CD4-positive, CD25-positive, alpha-beta regulatory T cell (primary cell): ENCODE measurements at regions not wholly inside any gene's neighbourhood (a gene's known extent, or its start where the extent isn't known, plus 50 kb on each side); places are given as distances from the start of the nearest gene placed in this dataset.

Experiments used
- ATAC-seq, 2 donors: fragments of 150-1000 bp; cut with Tn5 transposase; one replicate each; pipeline ENCODE4 v1.10.0; 2021; ENCODE audit warnings: low read depth in 2 of 2, moderate number of reproducible peaks in 2 of 2, moderate library complexity in 1 of 2
- DNase-seq, 3 donors: peaks; one replicate each; pipeline versions ENCODE4 v3.0.0 to v3.0.0-alpha.2; 2012 to 2022; ENCODE audit warnings: mixed read lengths in 1 of 3
- H3K27ac ChIP-seq: one replicate; pipeline ENCODE4 v1.7.0; 2013; ENCODE audit warnings: mild to moderate bottlenecking, low read length; ENCODE audit not compliant: insufficient read depth, poor library complexity, severe bottlenecking
- H3K27me3 ChIP-seq: one replicate; pipeline ENCODE4 v1.7.0; 2013; ENCODE audit warnings: low read length; ENCODE audit not compliant: control insufficient read depth, insufficient read depth
- H3K36me3 ChIP-seq: one replicate; pipeline ENCODE4 v1.7.0; 2013; ENCODE audit warnings: mild to moderate bottlenecking, low read length, moderate library complexity; ENCODE audit not compliant: control insufficient read depth, insufficient read depth
- H3K4me1 ChIP-seq: 2 replicates; pipeline ENCODE4 v1.7.0; 2013; ENCODE audit warnings: mild to moderate bottlenecking, low read length; ENCODE audit not compliant: insufficient read depth, control insufficient read depth, poor library complexity, severe bottlenecking
- H3K4me3 ChIP-seq: one replicate; pipeline ENCODE4 v1.7.0; 2013; ENCODE audit warnings: low read depth, mild to moderate bottlenecking, low read length, moderate library complexity
- H3K9me3 ChIP-seq, 2 experiments: 1 replicate in 1 of 2; 2 replicates in 1 of 2; pipeline ENCODE4 v1.7.0; 2013; ENCODE audit warnings: low read length in 2 of 2, mild to moderate bottlenecking in 1 of 2, moderate library complexity in 1 of 2; ENCODE audit not compliant: control insufficient read depth in 2 of 2
- H3K27ac Mint-ChIP-seq, 3 donors: one replicate each; pipeline ENCODE4 v1.8.0; 2020 to 2022; ENCODE audit warnings: mild to moderate bottlenecking in 3 of 3, mixed read lengths in 3 of 3, moderate library complexity in 2 of 3
- H3K27me3 Mint-ChIP-seq: one replicate; pipeline ENCODE4 v1.8.0; 2022; ENCODE audit warnings: mild to moderate bottlenecking, mixed read lengths
- H3K36me3 Mint-ChIP-seq: one replicate; pipeline ENCODE4 v1.8.0; 2020; ENCODE audit warnings: mixed read lengths
- H3K4me1 Mint-ChIP-seq, 4 donors: one replicate each; pipeline ENCODE4 v1.8.0; 2020 to 2022; ENCODE audit warnings: mixed read lengths in 4 of 4, mild to moderate bottlenecking in 1 of 4
- H3K4me3 Mint-ChIP-seq, 4 donors: one replicate each; pipeline ENCODE4 v1.8.0; 2020 to 2022; ENCODE audit warnings: mild to moderate bottlenecking in 4 of 4, mixed read lengths in 4 of 4, moderate library complexity in 3 of 4
- H3K9me3 Mint-ChIP-seq, 7 donors: one replicate each; pipeline ENCODE4 v1.8.0; 2020 to 2022; ENCODE audit warnings: mixed read lengths in 7 of 7, mild to moderate bottlenecking in 3 of 7, moderate library complexity in 2 of 7

DNA sequence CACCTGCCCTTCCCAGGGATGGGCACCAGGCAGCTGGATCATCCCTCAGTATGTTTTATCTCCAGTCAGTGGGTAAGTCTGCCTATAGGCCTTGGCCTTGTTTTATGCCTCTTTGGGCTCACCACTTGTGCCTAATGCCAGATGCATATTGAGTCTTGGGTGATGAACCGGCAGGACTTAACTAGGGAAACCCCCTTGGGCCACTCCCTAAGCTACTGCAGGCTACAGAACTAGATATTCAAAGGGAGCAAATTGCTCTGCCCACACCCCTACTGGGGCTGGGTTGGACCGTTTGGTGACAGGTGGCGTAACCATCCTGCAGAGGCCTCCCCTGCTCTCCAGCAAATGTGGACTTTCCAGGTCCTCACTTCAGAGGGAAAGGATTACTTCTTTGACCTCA lies 115.7 kb upstream of the GDF10 start:
- Histone ChIP-seq H3K36me3 (no peaks in the 10 kb centered on the region), H3K9me3 (no peaks in the 10 kb centered on the region), H3K27ac (no peak overlapping the region), H3K27me3 (no peaks in the 10 kb centered on the region), H3K4me3 (no peak overlapping the region), H3K4me1 (no peaks in the 10 kb centered on the region)
- peaks cover 0 to 3% (median 0%) of the 10 kb centered on the region in 7 donors for H3K9me3 Mint-ChIP-seq
- no peaks in the 10 kb centered on the region for H3K36me3 Mint-ChIP-seq
- peak in 1 of 2 donors; percentile 8 for ATAC-seq
- H3K4me3 Mint-ChIP-seq, result no peak overlapping the region
- no peak for DNase-seq
- H3K27me3 Mint-ChIP-seq, result no peaks in the 10 kb centered on the region
- no peak overlapping the region for H3K27ac Mint-ChIP-seq
- H3K4me1 Mint-ChIP-seq, result peaks cover 0 to 2% (median 0%) of the 10 kb centered on the region in 4 donors

DNA sequence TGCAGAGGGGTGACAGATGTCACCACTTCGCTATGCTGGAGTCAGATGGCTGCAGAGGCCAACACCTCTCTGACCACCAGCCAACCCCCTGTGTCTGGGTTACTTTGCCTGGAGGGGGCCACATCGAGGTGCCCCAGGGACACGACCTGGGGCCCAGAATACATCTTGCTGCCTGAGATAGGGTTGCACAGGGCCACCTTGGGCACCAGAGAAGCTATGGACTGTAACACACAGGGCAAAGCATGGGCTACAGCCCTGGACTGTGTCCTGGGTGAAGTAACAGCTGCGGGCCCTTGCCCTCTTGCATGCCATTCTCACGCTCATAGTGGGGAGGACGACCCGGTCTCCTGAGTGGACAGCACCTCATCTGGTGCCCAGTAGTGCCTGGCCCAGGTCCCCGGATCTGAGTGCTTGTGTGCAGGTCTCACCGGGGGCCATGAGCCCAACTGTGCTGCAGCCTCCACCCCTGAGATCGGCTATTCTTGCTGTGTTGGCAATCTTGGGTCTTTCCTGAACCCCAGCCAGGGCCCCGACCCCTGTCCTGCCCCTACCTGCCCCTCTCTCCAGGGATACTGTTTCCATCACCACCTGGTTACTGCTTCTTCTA lies 115.2 kb upstream of the GDF10 start:
- no peak overlapping the region for H3K4me3 ChIP-seq
- H3K27me3 ChIP-seq, result no peaks in the 10 kb centered on the region
- H3K36me3 ChIP-seq, result no peaks in the 10 kb centered on the region
- H3K4me1 ChIP-seq, result no peaks in the 10 kb centered on the region
- no peak overlapping the region for H3K4me3 Mint-ChIP-seq
- H3K27ac ChIP-seq, result no peak overlapping the region
- no peaks in the 10 kb centered on the region for H3K27me3 Mint-ChIP-seq
- no peak overlapping the region for H3K27ac Mint-ChIP-seq
- H3K4me1 Mint-ChIP-seq, result peaks cover 0 to 2% (median 0%) of the 10 kb centered on the region in 4 donors
- H3K36me3 Mint-ChIP-seq, result no peaks in the 10 kb centered on the region
- peaks cover 0 to 3% (median 0%) of the 10 kb centered on the region in 7 donors for H3K9me3 Mint-ChIP-seq
- ATAC-seq (no peak), DNase-seq (no peak)
- no peaks in the 10 kb centered on the region for H3K9me3 ChIP-seq

DNA sequence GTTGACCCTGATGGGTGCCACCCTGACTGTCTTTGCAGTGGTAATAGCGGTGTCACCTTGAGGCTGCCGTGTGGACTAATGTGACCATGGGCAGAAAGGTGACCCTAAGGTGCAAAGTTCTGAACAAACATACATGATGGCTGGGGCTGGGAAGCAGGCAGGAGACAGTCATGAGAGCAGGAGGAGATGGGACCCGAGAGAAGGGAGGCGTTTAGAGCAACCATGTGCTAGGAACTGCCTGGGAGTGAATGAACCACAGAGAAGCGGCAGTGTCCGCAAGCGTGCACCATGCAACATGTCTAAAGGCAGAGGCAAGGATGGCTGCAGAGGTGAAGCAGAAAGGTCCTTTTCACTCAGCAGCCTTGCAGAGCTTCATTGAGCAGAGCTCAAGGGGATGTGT lies 113.1 kb upstream of the GDF10 start:
- no peaks in the 10 kb centered on the region for H3K9me3 ChIP-seq
- no peak overlapping the region for H3K4me3 ChIP-seq
- no peaks in the 10 kb centered on the region for H3K36me3 ChIP-seq
- no peak for ATAC-seq
- Mint-ChIP-seq H3K9me3 (peaks cover 0 to 3% (median 0%) of the 10 kb centered on the region in 7 donors), H3K4me1 (peaks cover 0 to 2% (median 0%) of the 10 kb centered on the region in 4 donors), H3K36me3 (no peaks in the 10 kb centered on the region), H3K27ac (no peak overlapping the region), H3K4me3 (no peak overlapping the region), H3K27me3 (no peaks in the 10 kb centered on the region)
- no peak overlapping the region for H3K27ac ChIP-seq
- no peaks in the 10 kb centered on the region for H3K27me3 ChIP-seq
- H3K4me1 ChIP-seq, result no peaks in the 10 kb centered on the region
- no peak for DNase-seq

DNA sequence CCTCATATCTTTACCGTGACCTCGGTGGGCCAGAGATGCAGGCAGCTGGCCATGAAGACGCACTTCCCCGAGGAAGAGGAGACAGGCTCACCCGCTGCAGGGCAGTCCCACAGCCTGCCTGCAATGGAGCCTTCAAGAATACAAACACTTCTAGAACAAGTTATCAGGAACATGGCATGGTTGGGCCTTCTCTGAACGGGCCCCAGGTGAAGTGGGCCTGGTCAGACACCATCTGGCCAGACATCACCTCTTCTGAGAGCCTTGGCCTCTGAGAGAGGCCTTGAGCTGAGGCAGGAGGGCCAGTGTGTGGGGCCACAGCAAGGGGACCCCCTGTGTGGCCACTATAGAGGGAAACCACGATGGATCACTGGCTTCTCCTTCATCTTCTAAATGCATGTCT lies 112.4 kb upstream of the GDF10 start:
- Histone ChIP-seq H3K9me3 (no peaks in the 10 kb centered on the region), H3K36me3 (no peaks in the 10 kb centered on the region), H3K27me3 (no peaks in the 10 kb centered on the region), H3K4me3 (no peak overlapping the region), H3K4me1 (no peaks in the 10 kb centered on the region), H3K27ac (no peak overlapping the region)
- Mint-ChIP-seq H3K27me3 (no peaks in the 10 kb centered on the region), H3K4me3 (no peak overlapping the region), H3K4me1 (peaks cover 0 to 2% (median 0%) of the 10 kb centered on the region in 4 donors), H3K36me3 (no peaks in the 10 kb centered on the region), H3K27ac (no peak overlapping the region), H3K9me3 (peaks cover 0 to 3% (median 0%) of the 10 kb centered on the region in 7 donors)
- DNase-seq (no peak), ATAC-seq (no peak)

DNA sequence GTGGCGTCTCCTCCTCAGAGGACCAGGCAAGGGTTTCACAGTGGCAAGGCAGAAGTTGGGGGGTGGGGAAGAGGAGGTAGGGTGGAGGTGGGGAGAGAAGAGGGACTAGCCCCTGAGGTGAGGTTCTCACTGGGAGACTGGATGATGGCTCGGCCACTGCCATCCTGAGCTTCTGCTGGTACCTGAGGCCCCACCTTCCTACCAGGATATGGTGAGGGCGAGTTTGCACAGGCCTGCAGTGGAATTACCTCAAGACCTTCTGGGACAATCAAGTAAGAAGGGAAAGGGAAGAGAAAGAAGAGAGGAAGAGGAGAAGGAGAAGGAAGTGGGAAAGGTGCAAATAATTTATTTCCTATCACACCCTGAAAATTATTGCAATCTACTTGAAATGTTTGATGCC lies 111.8 kb upstream of the GDF10 start:
- Histone ChIP-seq H3K9me3 (no peaks in the 10 kb centered on the region), H3K27ac (no peak overlapping the region), H3K36me3 (no peaks in the 10 kb centered on the region), H3K4me3 (no peak overlapping the region), H3K4me1 (no peaks in the 10 kb centered on the region), H3K27me3 (no peaks in the 10 kb centered on the region)
- H3K27me3 Mint-ChIP-seq, result no peaks in the 10 kb centered on the region
- no peak overlapping the region for H3K27ac Mint-ChIP-seq
- DNase-seq, result no peak
- H3K9me3 Mint-ChIP-seq, result peaks cover 0 to 3% (median 0%) of the 10 kb centered on the region in 7 donors
- no peaks in the 10 kb centered on the region for H3K36me3 Mint-ChIP-seq
- peaks cover 0 to 2% (median 0%) of the 10 kb centered on the region in 4 donors for H3K4me1 Mint-ChIP-seq
- no peak for ATAC-seq
- no peak overlapping the region for H3K4me3 Mint-ChIP-seq

DNA sequence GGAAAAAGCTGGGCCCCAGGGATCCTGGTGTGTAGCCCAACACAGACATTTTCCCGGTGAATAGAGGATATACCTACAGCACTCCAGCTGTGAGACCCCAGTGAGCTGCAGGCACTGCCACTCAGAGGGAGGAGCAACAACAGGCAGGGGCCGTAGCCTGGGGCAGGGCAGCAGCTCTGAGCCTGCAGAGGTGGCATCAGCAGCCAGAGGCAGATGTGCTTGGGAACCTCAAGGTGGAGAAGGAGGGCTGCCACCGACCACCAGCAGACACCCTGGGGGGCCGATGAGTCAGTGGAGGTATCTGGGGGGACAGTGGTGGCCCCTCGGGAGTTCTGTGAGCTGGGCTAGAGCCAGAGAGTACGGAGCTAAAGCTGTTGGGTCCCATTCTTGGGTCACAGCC lies 110.2 kb upstream of the GDF10 start:
- ATAC-seq (no peak), DNase-seq (no peak)
- Histone ChIP-seq H3K27ac (no peak overlapping the region), H3K4me3 (no peak overlapping the region), H3K36me3 (no peaks in the 10 kb centered on the region), H3K9me3 (no peaks in the 10 kb centered on the region), H3K4me1 (no peaks in the 10 kb centered on the region), H3K27me3 (no peaks in the 10 kb centered on the region)
- H3K36me3 Mint-ChIP-seq, result no peaks in the 10 kb centered on the region
- H3K9me3 Mint-ChIP-seq, result peaks cover 0 to 3% (median 0%) of the 10 kb centered on the region in 7 donors
- peak overlapping the region in 1 of 3 donors; percentile 2 for H3K27ac Mint-ChIP-seq
- H3K4me3 Mint-ChIP-seq, result no peak overlapping the region
- H3K4me1 Mint-ChIP-seq, result peaks cover 0 to under 1% (median under 1%) of the 10 kb centered on the region in 4 donors
- no peaks in the 10 kb centered on the region for H3K27me3 Mint-ChIP-seq

DNA sequence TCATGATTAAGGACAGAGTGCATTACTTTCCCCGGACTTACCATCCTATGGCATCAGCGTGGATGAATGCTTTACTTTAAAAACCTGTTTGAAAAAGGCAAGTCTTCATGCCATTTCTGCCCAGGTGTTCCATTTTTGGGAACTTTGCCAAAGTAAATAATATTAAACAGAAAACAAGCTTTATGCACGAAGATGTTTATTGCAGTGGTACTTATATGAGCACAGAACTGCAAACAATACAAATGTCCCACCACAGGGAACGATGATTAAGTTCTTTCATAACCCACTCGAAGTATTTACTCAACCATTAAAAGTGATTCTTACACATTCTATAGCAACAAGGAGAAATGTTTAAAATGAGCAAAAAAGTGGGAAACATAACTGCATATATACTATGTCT lies 109.7 kb upstream of the GDF10 start:
- Mint-ChIP-seq H3K4me1 (peaks cover 0 to 5% (median 5%) of the 10 kb centered on the region in 4 donors), H3K4me3 (no peak overlapping the region)
- peaks cover 2% of the 10 kb centered on the region for H3K4me1 ChIP-seq

DNA sequence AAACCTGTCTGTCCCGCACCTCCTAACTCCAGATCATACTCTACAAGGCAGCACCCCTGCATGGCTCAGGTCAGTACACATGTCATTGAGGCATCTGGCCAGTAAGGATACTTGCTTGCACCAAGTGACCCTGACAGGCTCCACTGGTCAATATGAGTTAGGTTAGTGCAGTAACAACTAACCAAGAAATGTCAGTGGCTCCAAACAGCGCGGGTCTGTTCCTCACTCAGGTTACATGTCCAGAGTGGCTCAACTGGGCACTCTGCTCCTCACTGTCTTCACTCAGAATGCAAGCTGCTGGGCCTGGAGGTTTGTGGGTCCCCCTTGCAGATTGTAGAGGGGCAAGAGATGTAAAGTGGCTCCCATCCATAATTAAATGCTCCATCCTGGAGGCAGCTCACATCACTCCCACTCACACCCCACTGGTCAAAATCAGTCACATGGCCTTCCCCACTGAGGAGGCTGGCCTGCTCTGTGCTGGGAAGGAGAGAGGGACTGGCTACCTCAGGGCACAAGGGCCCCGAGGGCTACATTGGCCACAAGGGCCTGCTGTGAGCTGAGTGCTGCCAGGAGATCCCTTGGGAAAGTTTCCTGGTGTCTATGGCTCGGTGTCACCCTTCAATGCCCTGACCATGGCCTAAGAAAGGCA lies 109.1 kb upstream of the GDF10 start:
- no peak overlapping the region for H3K4me3 ChIP-seq
- H3K27ac Mint-ChIP-seq, result no peak overlapping the region
- DNase-seq (no peak), ATAC-seq (no peak)
- peaks cover 0 to 1% (median 0%) of the 10 kb centered on the region in 7 donors for H3K9me3 Mint-ChIP-seq
- H3K4me1 Mint-ChIP-seq, result peaks cover 0 to 12% (median 7%) of the 10 kb centered on the region in 4 donors
- no peaks in the 10 kb centered on the region for H3K27me3 Mint-ChIP-seq
- no peaks in the 10 kb centered on the region for H3K27me3 ChIP-seq
- no peaks in the 10 kb centered on the region for H3K36me3 ChIP-seq
- H3K4me1 ChIP-seq, result peaks cover 6% of the 10 kb centered on the region
- H3K4me3 Mint-ChIP-seq, result no peak overlapping the region
- H3K27ac ChIP-seq, result no peak overlapping the region
- H3K36me3 Mint-ChIP-seq, result no peaks in the 10 kb centered on the region
- H3K9me3 ChIP-seq, result no peaks in the 10 kb centered on the region

More for the DNA sequence above, 109.7 kb upstream of the GDF10 start:
- Histone ChIP-seq H3K27me3 (no peaks in the 10 kb centered on the region), H3K27ac (no peak overlapping the region), H3K36me3 (no peaks in the 10 kb centered on the region), H3K9me3 (no peaks in the 10 kb centered on the region), H3K4me3 (no peak overlapping the region)
- peaks cover 0 to 2% (median 0%) of the 10 kb centered on the region in 7 donors for H3K9me3 Mint-ChIP-seq
- no peak for DNase-seq
- H3K36me3 Mint-ChIP-seq, result no peaks in the 10 kb centered on the region
- no peaks in the 10 kb centered on the region for H3K27me3 Mint-ChIP-seq
- no peak overlapping the region for H3K27ac Mint-ChIP-seq
- no peak for ATAC-seq
